ENCODE measurements at regions not wholly inside any gene's neighbourhood (a gene's known extent, or its start where the extent isn't known, plus 50 kb on each side); places are given as distances from the start of the nearest gene placed in this dataset.

DNA sequence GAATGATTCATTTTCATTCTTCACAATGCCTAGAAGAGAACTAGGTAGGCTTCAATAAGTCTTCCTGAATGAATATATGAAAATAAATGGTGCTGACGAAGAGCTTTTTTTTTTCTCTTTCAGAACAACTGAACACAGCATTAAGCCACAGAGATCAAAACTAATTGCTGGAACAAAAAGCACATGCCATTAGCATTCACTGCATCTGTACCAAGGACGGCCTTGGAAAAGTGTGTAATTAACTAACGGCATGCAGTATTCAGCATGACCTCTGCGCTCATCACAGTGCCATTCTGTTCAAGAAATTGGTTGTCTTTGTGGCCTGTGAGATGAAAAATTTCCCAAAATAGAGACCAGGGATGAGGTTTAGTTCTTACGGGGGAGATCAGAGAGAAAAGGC is 99.3 kb downstream of the NUDT12 start:
- no peaks in the 10 kb centered on the region for H3K36me3 ChIP-seq (ENCODE audit: insufficient read depth, low read length)
- H3F3A ChIP-seq (ENCODE audit: low read depth) = no peaks in the 10 kb centered on the region
- no peak overlapping the region for H3K4me3 ChIP-seq (ENCODE audit: low read length, poor library complexity, severe bottlenecking)
- no peaks in the 10 kb centered on the region for H3K9me2 ChIP-seq (replicated peaks; ENCODE audit: low read depth, low read length)
- H3K9ac ChIP-seq (ENCODE audit: low read depth, low read length, poor library complexity, severe bottlenecking) = no peak overlapping the region
- no peaks in the 10 kb centered on the region for H3K27me3 ChIP-seq (ENCODE audit: insufficient read depth, low read length, poor library complexity, severe bottlenecking)
- no peak for TF ChIP-seq EZH2phosphoT487 (IDR thresholded peaks at IDR 0.05; ENCODE audit: borderline replicate concordance)
- TF ChIP-seq, protein P1, sequence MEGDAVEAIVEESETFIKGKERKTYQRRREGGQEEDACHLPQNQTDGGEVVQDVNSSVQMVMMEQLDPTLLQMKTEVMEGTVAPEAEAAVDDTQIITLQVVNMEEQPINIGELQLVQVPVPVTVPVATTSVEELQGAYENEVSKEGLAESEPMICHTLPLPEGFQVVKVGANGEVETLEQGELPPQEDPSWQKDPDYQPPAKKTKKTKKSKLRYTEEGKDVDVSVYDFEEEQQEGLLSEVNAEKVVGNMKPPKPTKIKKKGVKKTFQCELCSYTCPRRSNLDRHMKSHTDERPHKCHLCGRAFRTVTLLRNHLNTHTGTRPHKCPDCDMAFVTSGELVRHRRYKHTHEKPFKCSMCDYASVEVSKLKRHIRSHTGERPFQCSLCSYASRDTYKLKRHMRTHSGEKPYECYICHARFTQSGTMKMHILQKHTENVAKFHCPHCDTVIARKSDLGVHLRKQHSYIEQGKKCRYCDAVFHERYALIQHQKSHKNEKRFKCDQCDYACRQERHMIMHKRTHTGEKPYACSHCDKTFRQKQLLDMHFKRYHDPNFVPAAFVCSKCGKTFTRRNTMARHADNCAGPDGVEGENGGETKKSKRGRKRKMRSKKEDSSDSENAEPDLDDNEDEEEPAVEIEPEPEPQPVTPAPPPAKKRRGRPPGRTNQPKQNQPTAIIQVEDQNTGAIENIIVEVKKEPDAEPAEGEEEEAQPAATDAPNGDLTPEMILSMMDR (conservative IDR thresholded peaks at IDR 0.05; ENCODE audit: low read length) = no peak
- H3K4me2 ChIP-seq (ENCODE audit: low read depth, low read length, poor library complexity, severe bottlenecking) = no peak overlapping the region
- no peaks in the 10 kb centered on the region for H3K9me3 ChIP-seq (ENCODE audit: insufficient read depth, low read depth, low read length)
- no peak overlapping the region for H2AFZ ChIP-seq (ENCODE audit: low read length)
- H3K79me2 ChIP-seq (ENCODE audit: insufficient read depth, low read length) = no peaks in the 10 kb centered on the region
- no peaks in the 10 kb centered on the region for H4K20me1 ChIP-seq (ENCODE audit: insufficient read depth, low read length, poor library complexity, severe bottlenecking)
- no peaks in the 10 kb centered on the region for H3K4me1 ChIP-seq (ENCODE audit: insufficient read depth, low read length, poor library complexity, severe bottlenecking)

GRCh38 chr5:103461243-103461642 is 101.3 kb downstream of the NUDT12 start:
- H3K4me2 ChIP-seq (ENCODE audit: low read depth, low read length, poor library complexity, severe bottlenecking) = no peak overlapping the region
- no peak overlapping the region for H3K4me3 ChIP-seq (ENCODE audit: low read length, poor library complexity, severe bottlenecking)
- H3K9me2 ChIP-seq (replicated peaks; ENCODE audit: low read depth, low read length) = no peaks in the 10 kb centered on the region
- H3K36me3 ChIP-seq (ENCODE audit: insufficient read depth, low read length) = no peaks in the 10 kb centered on the region
- no peak for TF ChIP-seq EZH2phosphoT487 (IDR thresholded peaks at IDR 0.05; ENCODE audit: borderline replicate concordance)
- TF ChIP-seq, protein P1 (conservative IDR thresholded peaks at IDR 0.05; ENCODE audit: low read length) = no peak
- H2AFZ ChIP-seq (ENCODE audit: low read length) = no peak overlapping the region
- no peaks in the 10 kb centered on the region for H4K20me1 ChIP-seq (ENCODE audit: insufficient read depth, low read length, poor library complexity, severe bottlenecking)
- H3K9me3 ChIP-seq (ENCODE audit: insufficient read depth, low read depth, low read length) = no peaks in the 10 kb centered on the region
- H3K27me3 ChIP-seq (ENCODE audit: insufficient read depth, low read length, poor library complexity, severe bottlenecking) = no peaks in the 10 kb centered on the region
- no peaks in the 10 kb centered on the region for H3F3A ChIP-seq (ENCODE audit: low read depth)
- no peaks in the 10 kb centered on the region for H3K4me1 ChIP-seq (ENCODE audit: insufficient read depth, low read length, poor library complexity, severe bottlenecking)
- no peak overlapping the region for H3K9ac ChIP-seq (ENCODE audit: low read depth, low read length, poor library complexity, severe bottlenecking)
- H3K79me2 ChIP-seq (ENCODE audit: insufficient read depth, low read length) = no peaks in the 10 kb centered on the region

GRCh38 chr5:103458497-103459040 is 104.0 kb downstream of the NUDT12 start:
- H3F3A ChIP-seq (ENCODE audit: low read depth) = no peaks in the 10 kb centered on the region
- H3K4me3 ChIP-seq (ENCODE audit: low read length, poor library complexity, severe bottlenecking) = no peak overlapping the region
- H3K36me3 ChIP-seq (ENCODE audit: insufficient read depth, low read length) = no peaks in the 10 kb centered on the region
- no peak overlapping the region for H3K4me2 ChIP-seq (ENCODE audit: low read depth, low read length, poor library complexity, severe bottlenecking)
- no peaks in the 10 kb centered on the region for H3K27me3 ChIP-seq (ENCODE audit: insufficient read depth, low read length, poor library complexity, severe bottlenecking)
- no peaks in the 10 kb centered on the region for H4K20me1 ChIP-seq (ENCODE audit: insufficient read depth, low read length, poor library complexity, severe bottlenecking)
- TF ChIP-seq, protein P1 (conservative IDR thresholded peaks at IDR 0.05; ENCODE audit: low read length) = no peak
- no peak for TF ChIP-seq EZH2phosphoT487 (IDR thresholded peaks at IDR 0.05; ENCODE audit: borderline replicate concordance)
- no peaks in the 10 kb centered on the region for H3K79me2 ChIP-seq (ENCODE audit: insufficient read depth, low read length)
- no peaks in the 10 kb centered on the region for H3K9me2 ChIP-seq (replicated peaks; ENCODE audit: low read depth, low read length)
- H3K9ac ChIP-seq (ENCODE audit: low read depth, low read length, poor library complexity, severe bottlenecking) = no peak overlapping the region
- no peaks in the 10 kb centered on the region for H3K4me1 ChIP-seq (ENCODE audit: insufficient read depth, low read length, poor library complexity, severe bottlenecking)
- H2AFZ ChIP-seq (ENCODE audit: low read length) = no peak overlapping the region
- no peaks in the 10 kb centered on the region for H3K9me3 ChIP-seq (ENCODE audit: insufficient read depth, low read depth, low read length)

Data from Loucy (cell line).